GM12801 (cell line): ENCODE measurements at regions not wholly inside any gene's neighbourhood (a gene's known extent, or its start where the extent isn't known, plus 50 kb on each side); places are given as distances from the start of the nearest gene placed in this dataset.

ENCODE experiments used
- CTCF ChIP-seq: IDR thresholded peaks from one replicate; pipeline ENCODE4 v1.5.1; 2011; ENCODE audit warnings: control low read depth; ENCODE audit not compliant: insufficient read length; ENCODE audit errors: extremely low read depth

- no peak for TF ChIP-seq CTCF
These were observed 214.1 kb upstream of the PARD3B start for GRCh38 chr2:204331180-204331579.

- no peak for TF ChIP-seq CTCF
These were observed 213.3 kb upstream of the PARD3B start for GRCh38 chr2:204331988-204332387.

GRCh38 chr2:204332706-204333105, 212.6 kb upstream of the PARD3B start:
- TF ChIP-seq CTCF: no peak

- TF ChIP-seq CTCF: no peak
These were observed 211.4 kb upstream of the PARD3B start for GRCh38 chr2:204333861-204334260.

- no peak for TF ChIP-seq CTCF
These were observed 209.7 kb upstream of the PARD3B start for GRCh38 chr2:204335451-204336058.

GRCh38 chr2:204336153-204336744, 209.0 kb upstream of the PARD3B start:
- TF ChIP-seq CTCF: no peak

DNA sequence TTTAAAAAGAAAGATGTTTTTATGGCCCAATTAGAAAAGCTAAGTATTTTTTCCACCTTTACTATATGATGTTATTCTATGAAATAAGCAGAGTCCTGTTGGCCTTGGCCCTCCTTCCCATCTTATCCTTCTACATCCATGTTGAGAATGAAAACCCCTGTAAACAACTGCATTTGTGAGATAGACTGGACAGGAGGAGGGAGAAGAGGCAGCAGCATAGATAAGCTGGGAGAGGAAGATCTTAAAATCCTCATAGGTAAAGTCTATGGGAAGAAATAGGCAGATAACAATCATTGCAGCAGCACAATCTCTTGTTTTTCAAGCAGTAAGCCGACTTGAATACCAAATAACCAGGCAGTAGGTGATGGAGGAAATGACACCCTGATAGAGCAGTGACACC, 207.6 kb upstream of the PARD3B start:
- no peak for TF ChIP-seq CTCF
